H1 (cell line): ENCODE measurements at regions not wholly inside any gene's neighbourhood (a gene's known extent, or its start where the extent isn't known, plus 50 kb on each side); places are given as distances from the start of the nearest gene placed in this dataset.

ENCODE experiments used
- CTCF ChIA-PET: fragments of 300-600 bp; sonication (Branson Sonifier 250); formaldehyde crosslinking; loops from one replicate; lab custom pipeline; 2021; ENCODE audit not compliant: partially characterized antibody; lab: Charles Lee
- POLR2A ChIA-PET: fragments of 300-600 bp; sonication (Branson Sonifier 250); formaldehyde crosslinking; loops from one replicate; lab custom pipeline; 2021; ENCODE audit warnings: inconsistent platforms; ENCODE audit not compliant: partially characterized antibody; lab: Charles Lee
- DNase-seq, 2 experiments: peaks; one replicate each; pipeline versions ENCODE4 v3.0.0 to v3.0.0-alpha.2; 2010 to 2022; ENCODE audit warnings: low spot score in 2 of 2, low read depth in 1 of 2, mixed read lengths in 1 of 2
- FAIRE-seq: peaks from 2 replicates; lab custom pipeline; 2011; peaks lifted over from hg19 to GRCh38; lab: Jason Lieb, UNC
- H2AFZ ChIP-seq: 2 replicates; pipeline ENCODE4 v1.8.1; 2012; ENCODE audit warnings: low read length, inconsistent platforms
- H2AK5ac ChIP-seq: 2 replicates; pipeline ENCODE4 v1.6.1; 2013; ENCODE audit warnings: low read depth, low read length
- H2BK120ac ChIP-seq: replicated peaks from 2 replicates; pipeline ENCODE3; 2013; ENCODE audit warnings: low read depth, low read length, inconsistent platforms
- H2BK12ac ChIP-seq: 2 replicates; pipeline ENCODE4 v1.6.1; 2013; ENCODE audit warnings: low read depth, low read length
- H2BK15ac ChIP-seq: 2 replicates; pipeline ENCODE4 v1.6.1; 2013; ENCODE audit warnings: low read length
- H2BK20ac ChIP-seq: 2 replicates; pipeline ENCODE4 v1.6.1; 2013; ENCODE audit warnings: low read length
- H2BK5ac ChIP-seq: 2 replicates; pipeline ENCODE4 v1.6.1; 2013; ENCODE audit warnings: low read depth, low read length
- H3K14ac ChIP-seq: 2 replicates; pipeline ENCODE4 v1.6.1; 2013; ENCODE audit warnings: inconsistent platforms; ENCODE audit not compliant: insufficient read length
- H3K18ac ChIP-seq: 2 replicates; pipeline ENCODE4 v1.6.1; 2013; ENCODE audit warnings: low read length; ENCODE audit errors: extremely low read depth
- H3K23ac ChIP-seq: 2 replicates; pipeline ENCODE4 v1.6.1; 2013; ENCODE audit warnings: inconsistent platforms; ENCODE audit not compliant: insufficient read length
- H3K23me2 ChIP-seq: 2 replicates; pipeline ENCODE4 v1.6.1; 2013; ENCODE audit warnings: low read depth, low read length
- H3K27ac ChIP-seq: 2 replicates; pipeline ENCODE4 v1.6.1; 2011; ENCODE audit warnings: low read depth, low read length, inconsistent platforms
- H3K27me3 ChIP-seq, 4 experiments: replicated peaks in 1 of 4; 1 replicate in 1 of 4; 2 replicates in 3 of 4; pipeline versions ENCODE4 v1.6.1 to v1.8.1; 2011 to 2013; ENCODE audit warnings: low read length in 3 of 4, mild to moderate bottlenecking in 3 of 4, inconsistent platforms in 2 of 4, mixed read lengths in 2 of 4, moderate library complexity in 1 of 4; ENCODE audit not compliant: control insufficient read depth in 3 of 4, insufficient read depth in 3 of 4; ENCODE audit errors: extremely low read depth in 1 of 4
- H3K36me3 ChIP-seq, 4 experiments: 2 replicates each; pipeline versions ENCODE4 v1.6.1 to v1.8.1; 2011 to 2013; ENCODE audit warnings: mild to moderate bottlenecking in 4 of 4, low read length in 3 of 4, moderate library complexity in 2 of 4, control low read depth in 1 of 4, inconsistent platforms in 1 of 4; ENCODE audit not compliant: insufficient read depth in 4 of 4, control insufficient read depth in 2 of 4
- H3K4ac ChIP-seq: replicated peaks from 2 replicates; pipeline ENCODE3; 2013; ENCODE audit warnings: low read length, low read depth, mixed read lengths, inconsistent platforms; ENCODE audit not compliant: insufficient read length
- H3K4me1 ChIP-seq, 4 experiments: replicated peaks in 1 of 4; 1 replicate in 1 of 4; 2 replicates in 3 of 4; pipeline versions ENCODE4 v1.6.1 to v1.8.1; 2011 to 2013; ENCODE audit warnings: low read length in 3 of 4, inconsistent platforms in 2 of 4, mixed read lengths in 1 of 4; ENCODE audit not compliant: insufficient read depth in 4 of 4, control insufficient read depth in 3 of 4
- H3K4me2 ChIP-seq, 2 experiments: 2 replicates each; pipeline versions ENCODE4 v1.6.1 to v1.8.1; 2011 to 2013; ENCODE audit warnings: low read depth in 2 of 2, low read length in 2 of 2, control low read depth in 1 of 2, inconsistent platforms in 1 of 2, mild to moderate bottlenecking in 1 of 2; ENCODE audit not compliant: insufficient read depth in 1 of 2
- H3K4me3 ChIP-seq, 4 experiments: fragments of 200-600, 300-600 bp in 1 of 4; sonication (generic), shearing (Covaris generic), sonication (Bioruptor Twin) in 1 of 4; 2 replicates each; pipeline versions ENCODE4 v1.5.1 to v1.8.1; 2011 to 2016; ENCODE audit warnings: low read length in 4 of 4, low read depth in 3 of 4, control low read depth in 2 of 4, inconsistent platforms in 2 of 4, mild to moderate bottlenecking in 2 of 4, mixed read lengths in 1 of 4, moderate library complexity in 1 of 4; ENCODE audit not compliant: insufficient read depth in 2 of 4; ENCODE audit errors: extremely low read depth in 1 of 4
- H3K56ac ChIP-seq: replicated peaks from 2 replicates; pipeline ENCODE3; 2013; ENCODE audit warnings: low read depth, mild to moderate bottlenecking, mixed read lengths, low read length, inconsistent platforms; ENCODE audit not compliant: insufficient read length
- H3K79me1 ChIP-seq: 2 replicates; pipeline ENCODE4 v1.6.1; 2013; ENCODE audit warnings: low read depth, low read length, control low read depth
- H3K79me2 ChIP-seq, 2 experiments: 2 replicates each; pipeline versions ENCODE4 v1.6.1 to v1.8.1; 2012 to 2013; ENCODE audit warnings: low read length in 2 of 2, mild to moderate bottlenecking in 2 of 2, inconsistent platforms in 1 of 2; ENCODE audit not compliant: insufficient read depth in 2 of 2, control insufficient read depth in 1 of 2
- H3K9ac ChIP-seq, 4 experiments: replicated peaks in 1 of 4; 1 replicate in 1 of 4; 2 replicates in 3 of 4; pipeline versions ENCODE4 v1.6.1 to v1.8.1; 2011 to 2013; ENCODE audit warnings: low read depth in 3 of 4, low read length in 3 of 4, control low read depth in 2 of 4, mild to moderate bottlenecking in 2 of 4, moderate library complexity in 2 of 4, inconsistent platforms in 1 of 4; ENCODE audit errors: extremely low read depth in 1 of 4
- H3K9me3 ChIP-seq, 2 experiments: 2 replicates each; pipeline versions ENCODE4 v1.6.1 to v1.8.1; 2012 to 2013; ENCODE audit warnings: mild to moderate bottlenecking in 2 of 2, moderate library complexity in 2 of 2, control low read depth in 1 of 2, inconsistent platforms in 1 of 2, low read depth in 1 of 2, low read length in 1 of 2, mixed read lengths in 1 of 2; ENCODE audit not compliant: insufficient read depth in 2 of 2
- H4K20me1 ChIP-seq, 2 experiments: replicated peaks in 1 of 2; 2 replicates each; pipeline versions ENCODE3 to v1.8.1; 2011 to 2013; ENCODE audit warnings: inconsistent platforms in 2 of 2, low read length in 2 of 2, mild to moderate bottlenecking in 1 of 2; ENCODE audit not compliant: insufficient read depth in 2 of 2, control insufficient read depth in 1 of 2
- H4K5ac ChIP-seq: 2 replicates; pipeline ENCODE4 v1.6.1; 2013; ENCODE audit warnings: low read length, low read depth, mixed read lengths, inconsistent platforms; ENCODE audit not compliant: insufficient read length
- H4K8ac ChIP-seq: 2 replicates; pipeline ENCODE4 v1.8.0; 2013; ENCODE audit warnings: mild to moderate bottlenecking, moderate library complexity, low read length, inconsistent platforms; ENCODE audit not compliant: insufficient read depth; ENCODE audit errors: extremely low read depth
- H4K91ac ChIP-seq: replicated peaks from 2 replicates; pipeline ENCODE3; 2013; ENCODE audit warnings: low read length, mixed read lengths, inconsistent platforms; ENCODE audit not compliant: insufficient read length
- JUND ChIP-seq: IDR thresholded peaks from 2 replicates; pipeline ENCODE4 v1.6.1; 2011; ENCODE audit warnings: mild to moderate bottlenecking, improper control_type of control experiment, low read length
- TAF7 ChIP-seq: optimal IDR thresholded peaks from 2 replicates; pipeline ENCODE3; 2011; ENCODE audit warnings: low read depth, mild to moderate bottlenecking, inconsistent platforms, low read length, moderate library complexity, borderline replicate concordance
- WGBS, 2 experiments: shearing (Covaris generic) in 1 of 2; methylation state at CpG; one replicate each; pipeline versions ENCODE4 v1.1.6 to v1.1.7; 2013 to 2015; ENCODE audit warnings: low lambda C conversion rate in 2 of 2, mixed read lengths in 2 of 2, inconsistent platforms in 1 of 2, low coverage in 1 of 2, missing lambda C conversion rate in 1 of 2; ENCODE audit not compliant: insufficient replicate concordance in 2 of 2, insufficient coverage in 1 of 2, insufficient read length in 1 of 2; ENCODE audit errors: extremely low coverage in 1 of 2, missing lambda C conversion rate in 1 of 2; 5-methylcytosine and 5-hydroxymethylcytosine counted together

DNA sequence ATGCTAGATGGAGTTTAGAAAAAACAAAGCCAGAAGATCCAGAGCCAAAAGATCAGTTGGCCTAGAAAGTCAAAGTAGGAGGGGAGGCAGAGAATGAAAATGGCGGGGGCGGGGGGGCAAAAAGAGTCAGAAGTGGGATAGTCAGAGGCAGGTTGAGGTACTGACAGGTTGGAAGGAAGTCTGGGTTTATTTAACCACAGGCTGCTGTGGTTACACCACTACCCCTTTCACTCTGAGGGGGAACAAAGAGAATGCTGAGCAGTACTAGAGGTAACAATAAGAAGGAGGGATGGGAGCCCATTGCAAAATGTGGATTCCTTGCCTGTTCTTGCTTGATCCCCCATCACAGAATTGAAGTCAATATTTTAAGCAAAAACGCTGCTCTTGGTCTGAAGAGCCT is 111.8 kb downstream of the CAVIN4 start:
- Histone ChIP-seq H2BK120ac (no peak overlapping the region), H3K27ac (no peak overlapping the region), H3K9ac (no peak overlapping the region), H3K79me1 (no peaks in the 10 kb centered on the region), H3K36me3 (no peaks in the 10 kb centered on the region), H2BK20ac (no peak overlapping the region), H3K14ac (no peak overlapping the region), H4K5ac (no peak overlapping the region), H3K56ac (no peak overlapping the region), H3K23me2 (no peaks in the 10 kb centered on the region), H3K4ac (no peak overlapping the region), H3K9me3 (no peaks in the 10 kb centered on the region), H3K4me3 (no peak overlapping the region), H2BK15ac (no peak overlapping the region), H4K20me1 (no peaks in the 10 kb centered on the region), H3K23ac (no peak overlapping the region), H2BK12ac (no peak overlapping the region), H3K4me1 (no peaks in the 10 kb centered on the region; a peak in 1 of 7 replicates), H4K91ac (no peak overlapping the region), H2AFZ (no peak overlapping the region), H3K4me2 (no peak overlapping the region), H3K79me2 (no peaks in the 10 kb centered on the region), H3K27me3 (no peaks in the 10 kb centered on the region), H2BK5ac (no peak overlapping the region), H3K18ac (no peak overlapping the region), H2AK5ac (no peak overlapping the region), H4K8ac (no peak overlapping the region)
- DNase-seq (no peak), FAIRE-seq (no peak)
- POLR2A ChIA-PET, result no interaction called here
- CTCF ChIA-PET, result interaction anchor here (0.9 to 2.3 kb wide), 2 partner anchors 11 to 88 kb away, joined by 5 to 8 read pairs; no protein-coding TSS in a partner anchor
- WGBS, 2 experiments, result 87% methylated on average over 3 of the region's 3 CpGs; no CpG with 5 or more reads in 1 of the 2 experiments
- TF ChIP-seq JUND (no peak), TAF7 (no peak)
